Inferior parietal cortex (tissue), 1 donor: ENCODE measurements at regions not wholly inside any gene's neighbourhood (a gene's known extent, or its start where the extent isn't known, plus 50 kb on each side); places are given as distances from the start of the nearest gene placed in this dataset.
"Not testable (repeated sequence)": the region's sequence is repeated elsewhere in the genome, so short reads cannot be mapped to it uniquely, and the experiment has no call there.

Experiments used
- DNase-seq: peaks from one replicate; pipeline ENCODE4 v3.0.0-alpha.2; 2016; ENCODE audit errors: extremely low spot score

GRCh38 chr6:60991427-60992028 is 1294.5 kb downstream of the KHDRBS2 start:
- no peak for DNase-seq

GRCh38 chr6:60952500-60952899 is 1333.5 kb downstream of the KHDRBS2 start:
- DNase-seq = no peak

DNA sequence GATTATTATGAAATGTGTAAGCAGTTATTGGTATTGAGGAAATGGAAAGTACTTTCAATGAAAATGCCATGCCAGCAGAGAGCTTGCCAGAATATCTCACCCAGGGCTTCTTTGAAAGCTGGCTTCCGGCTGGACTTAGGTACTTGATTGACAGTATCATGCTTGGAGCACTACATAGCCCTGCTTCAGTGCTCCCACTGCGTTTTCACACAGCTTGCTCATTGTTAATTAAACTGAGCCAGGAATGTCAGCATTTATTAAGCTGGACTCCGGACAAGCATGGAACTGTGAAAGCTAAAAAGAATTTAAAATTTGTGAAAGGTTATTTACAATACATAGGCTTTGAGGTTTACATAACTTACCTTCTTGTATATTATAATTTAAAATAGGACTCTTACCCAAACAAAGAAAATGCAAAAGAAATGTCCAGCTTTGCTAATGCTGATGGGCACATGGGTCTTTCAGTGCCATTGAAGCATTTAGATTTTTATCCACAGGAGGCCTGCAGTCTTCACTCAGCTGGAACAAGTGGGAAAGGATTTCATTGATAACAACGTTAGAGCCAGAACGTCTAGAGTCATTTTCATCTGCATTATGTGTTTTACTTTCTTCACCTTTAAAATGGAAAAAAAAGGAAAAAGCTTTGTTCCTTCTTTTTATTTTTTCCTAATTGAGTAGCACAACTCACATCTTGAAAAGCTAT is 1335.7 kb downstream of the KHDRBS2 start:
- not testable (repeated sequence) for DNase-seq

DNA sequence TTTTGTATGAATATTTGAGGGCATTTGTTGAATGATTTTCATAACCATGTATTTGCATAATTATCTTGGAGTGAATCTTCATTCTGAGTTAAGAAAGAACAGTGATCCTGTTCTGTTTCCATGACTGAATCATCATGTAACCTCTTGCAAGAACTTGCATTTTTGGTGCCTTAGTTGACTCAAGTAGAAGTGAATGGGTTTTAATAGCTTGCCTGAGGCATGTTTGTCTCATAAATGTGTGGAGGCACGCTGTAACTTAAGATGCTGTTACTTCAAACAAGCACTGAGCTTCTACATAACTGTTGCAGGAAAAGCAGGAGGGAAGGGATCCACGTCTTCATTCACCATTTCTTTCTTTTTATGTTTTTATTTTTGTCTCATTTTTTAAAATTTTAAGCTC is 1338.6 kb downstream of the KHDRBS2 start:
- DNase-seq = not testable (repeated sequence)

- not testable (repeated sequence) for DNase-seq
Measured at GRCh38 chr6:60944803-60945202, 1341.2 kb downstream of the KHDRBS2 start.

DNA sequence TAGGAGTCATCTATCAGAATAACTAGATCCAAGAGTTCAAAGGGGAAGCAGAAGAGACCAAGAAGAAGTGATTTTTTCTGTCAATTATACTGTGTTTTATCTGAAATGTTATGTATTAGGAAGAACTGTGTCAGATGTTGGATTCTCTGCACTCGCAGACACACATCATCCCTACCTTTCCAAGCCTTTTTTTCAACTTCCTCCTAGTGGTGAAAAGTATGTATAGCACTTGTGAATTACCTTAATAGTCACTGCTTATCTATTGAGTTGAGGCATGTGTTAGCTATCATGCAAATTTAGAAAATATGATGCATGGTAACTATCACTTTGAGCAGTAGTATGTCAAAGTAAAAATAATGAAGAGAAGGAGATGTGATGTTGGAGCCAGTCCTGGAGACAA is 1350.1 kb downstream of the KHDRBS2 start:
- not testable (repeated sequence) for DNase-seq

GRCh38 chr6:60919652-60920051 is 1366.4 kb downstream of the KHDRBS2 start:
- DNase-seq = not testable (repeated sequence)

- DNase-seq = not testable (repeated sequence)
Measured at GRCh38 chr6:60903860-60904259, 1382.2 kb downstream of the KHDRBS2 start.

DNA sequence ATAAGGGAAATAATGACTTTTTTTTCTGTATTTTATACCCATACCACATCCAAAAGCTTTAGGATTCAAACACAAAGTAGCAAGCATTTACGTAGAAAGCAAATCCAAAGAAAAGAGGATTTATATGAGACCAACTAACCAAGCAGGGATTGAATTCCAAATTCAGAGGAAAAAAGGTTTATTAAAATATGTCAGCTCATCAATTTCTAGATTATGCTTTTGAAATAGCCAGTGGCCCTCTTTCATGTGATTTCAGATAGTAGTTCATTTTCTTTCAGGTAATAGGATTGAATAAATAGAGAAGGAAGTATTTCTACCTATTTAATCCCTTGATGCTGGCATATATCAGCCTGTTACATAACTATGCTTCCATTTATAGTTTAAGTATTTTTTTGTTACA is 1392.7 kb downstream of the KHDRBS2 start:
- not testable (repeated sequence) for DNase-seq

DNA sequence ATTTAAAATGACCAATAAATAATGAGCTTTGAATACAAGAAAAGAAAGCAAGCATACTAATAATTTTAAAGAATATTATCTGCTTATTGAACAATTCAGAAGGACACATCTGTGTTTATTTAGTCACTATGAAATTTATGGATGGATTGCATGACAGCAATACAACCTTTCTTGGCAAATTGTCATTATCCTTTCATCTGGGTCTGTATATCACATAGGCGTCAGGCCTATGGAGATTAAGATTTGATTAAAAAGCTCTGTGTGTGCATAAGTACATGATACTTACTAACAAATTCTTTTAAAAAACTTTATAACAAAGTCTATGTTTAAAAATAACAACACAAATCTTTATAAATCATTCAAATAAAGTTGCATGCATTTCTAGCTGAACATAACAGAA is 1394.4 kb downstream of the KHDRBS2 start:
- DNase-seq = no peak

- DNase-seq = not testable (repeated sequence)
Measured at GRCh38 chr6:60877396-60877795, 1408.6 kb downstream of the KHDRBS2 start.

DNA sequence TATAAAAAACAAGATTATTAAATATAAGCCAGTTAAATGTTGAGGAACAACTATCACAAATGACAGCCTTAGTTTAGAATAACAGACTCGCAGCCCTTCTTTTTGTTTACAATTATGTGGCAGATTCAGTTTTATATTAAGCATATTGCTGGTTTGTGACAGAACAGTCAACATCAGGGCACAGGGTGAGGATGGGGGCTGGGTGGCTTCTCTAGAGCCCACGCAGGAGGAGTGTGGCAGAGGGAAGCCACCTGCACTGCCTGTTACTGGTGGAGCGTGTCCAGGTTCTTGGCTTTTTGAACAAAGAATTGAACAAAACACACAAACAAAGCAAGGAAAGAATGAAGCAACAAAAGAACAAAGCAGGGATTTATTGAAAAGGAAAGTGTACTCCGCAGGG is 1415.2 kb downstream of the KHDRBS2 start:
- not testable (repeated sequence) for DNase-seq

DNA sequence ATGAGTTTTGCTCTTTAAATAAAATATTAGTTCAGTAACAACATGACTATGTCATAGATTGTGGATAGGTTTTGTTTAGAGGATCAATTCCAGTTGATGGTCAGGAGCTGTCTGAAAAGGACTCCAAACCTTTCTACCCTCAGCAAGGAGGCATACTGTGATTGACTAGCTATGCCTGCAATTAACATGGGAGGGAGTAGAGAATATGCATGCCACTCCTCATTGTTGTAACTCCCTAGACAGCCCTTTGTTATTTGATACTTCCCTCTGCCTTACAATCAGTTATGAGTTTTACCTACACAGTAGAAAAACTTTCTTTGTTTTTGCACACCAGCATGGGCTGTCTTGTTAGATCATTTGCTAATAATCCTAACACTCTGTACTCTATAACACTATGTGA is 1418.5 kb downstream of the KHDRBS2 start:
- no peak for DNase-seq

- not testable (repeated sequence) for DNase-seq
Measured at GRCh38 chr6:60843175-60843982, 1442.6 kb downstream of the KHDRBS2 start.

DNA sequence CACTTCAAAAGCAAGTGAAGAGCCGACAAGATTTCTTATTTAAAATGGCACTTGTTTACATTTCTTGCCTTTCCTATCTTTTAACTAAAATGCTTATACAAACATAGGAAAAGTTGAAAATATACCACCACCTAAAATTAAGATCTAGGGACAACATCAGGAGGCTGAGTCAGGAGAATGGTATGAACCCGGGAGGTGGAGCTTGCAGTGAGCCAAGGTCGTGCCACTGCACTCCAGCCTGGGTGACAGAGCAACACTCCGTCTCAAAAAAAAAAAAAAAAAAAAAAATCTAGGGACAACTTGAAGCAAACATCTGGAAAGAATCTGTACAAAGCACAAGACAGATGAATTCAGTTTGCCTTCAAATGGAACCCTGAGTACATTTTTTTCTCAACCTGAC is 1455.3 kb downstream of the KHDRBS2 start:
- not testable (repeated sequence) for DNase-seq

DNA sequence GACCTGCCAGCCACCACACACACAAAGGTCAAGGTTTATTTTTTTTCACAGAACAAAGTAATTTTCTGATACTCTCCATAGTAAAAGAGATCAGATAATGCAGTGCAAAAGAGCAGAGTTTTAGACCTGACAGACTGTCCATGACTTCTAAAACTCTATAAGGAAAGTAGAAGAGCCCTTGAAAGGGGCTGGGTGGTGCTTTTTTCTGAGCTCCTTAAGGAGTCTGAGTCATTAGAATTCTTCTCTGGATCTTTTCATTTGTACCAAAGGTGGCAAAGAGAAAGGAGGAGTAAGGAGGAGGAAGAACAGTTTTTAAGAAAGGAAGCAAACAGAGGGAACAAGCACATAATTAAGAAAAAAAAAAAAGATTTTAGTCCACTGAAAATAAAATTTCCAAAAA is 1463.4 kb downstream of the KHDRBS2 start:
- not testable (repeated sequence) for DNase-seq

GRCh38 chr6:60818072-60818471 is 1468.0 kb downstream of the KHDRBS2 start:
- DNase-seq = not testable (repeated sequence)

DNA sequence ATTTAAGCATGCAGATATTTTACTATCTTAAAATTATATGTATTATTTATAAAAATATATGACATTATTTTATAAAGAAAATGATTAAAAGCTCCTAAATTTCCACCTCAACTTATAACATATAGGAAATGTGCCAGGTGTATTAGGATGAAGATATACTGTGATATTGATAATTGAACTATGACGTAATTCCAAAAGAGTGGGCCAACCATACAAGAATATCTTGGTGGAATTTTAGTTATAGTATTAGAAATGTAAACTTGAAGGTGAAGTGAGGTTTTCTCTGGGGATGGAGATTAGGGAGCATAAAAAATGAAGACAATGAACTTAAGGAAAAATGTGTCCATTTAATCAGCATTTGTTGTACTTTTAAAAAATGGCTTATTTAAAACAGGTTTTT is 1471.2 kb downstream of the KHDRBS2 start:
- DNase-seq = not testable (repeated sequence)

- not testable (repeated sequence) for DNase-seq
Measured at GRCh38 chr6:60813897-60814596, 1472.0 kb downstream of the KHDRBS2 start.

DNA sequence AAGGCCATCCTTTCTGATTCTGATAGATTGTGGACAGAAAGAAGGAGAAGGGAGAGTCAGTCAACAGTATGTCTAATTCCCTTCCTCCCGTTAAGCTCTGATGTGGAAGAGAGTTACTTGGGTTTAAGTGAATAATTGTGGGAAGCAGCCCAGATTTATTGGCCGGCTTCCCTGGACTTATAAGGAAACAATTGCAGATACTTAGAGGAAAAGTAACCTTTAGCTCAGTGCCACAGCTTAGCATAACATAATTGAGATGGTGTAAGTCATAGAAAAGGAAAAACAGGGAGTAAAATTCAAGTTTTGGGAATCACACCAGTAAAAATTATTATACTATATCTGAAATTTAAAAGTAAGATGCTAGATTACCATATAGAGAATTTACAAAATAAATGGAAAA is 1475.8 kb downstream of the KHDRBS2 start:
- DNase-seq = not testable (repeated sequence)

- peak; percentile 20 for DNase-seq
Measured at GRCh38 chr6:60799146-60799545, 1486.9 kb downstream of the KHDRBS2 start.

DNA sequence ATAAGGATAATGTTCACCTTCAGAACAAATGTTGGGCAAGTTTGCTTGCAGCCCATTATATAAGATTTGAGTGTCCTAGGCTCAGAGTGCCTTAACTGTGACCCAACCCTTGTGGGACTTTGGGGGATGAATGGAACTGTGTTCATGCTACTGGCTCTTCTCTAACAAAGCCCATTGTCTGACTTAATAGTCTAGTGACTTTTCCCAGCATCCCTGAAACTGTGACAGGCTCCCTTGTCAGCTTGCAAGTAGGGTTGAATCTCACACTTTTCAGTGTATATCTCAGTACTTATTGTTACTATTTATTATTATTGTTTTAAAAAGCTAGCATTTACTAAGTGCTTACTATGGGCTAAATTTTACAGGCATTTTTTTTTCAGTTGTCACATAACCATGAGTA is 1488.2 kb downstream of the KHDRBS2 start:
- not testable (repeated sequence) for DNase-seq
